T-helper 1 cell treated with Interleukin-12 subunit alpha and Interleukin-12 subunit beta and Interleukin-4 antibody, amounts not matched to agents 30 ng/mL and 1 ng/mL, for 36 hours (primary cell): ENCODE measurements at regions not wholly inside any gene's neighbourhood (a gene's known extent, or its start where the extent isn't known, plus 50 kb on each side); places are given as distances from the start of the nearest gene placed in this dataset.

ENCODE experiments used
- intact Hi-C: fragments of 100-400 bp; cut with micrococcal nuclease; formaldehyde crosslinking; loops from one replicate; pipeline ENCODE4 v1.15.1; 2024

DNA sequence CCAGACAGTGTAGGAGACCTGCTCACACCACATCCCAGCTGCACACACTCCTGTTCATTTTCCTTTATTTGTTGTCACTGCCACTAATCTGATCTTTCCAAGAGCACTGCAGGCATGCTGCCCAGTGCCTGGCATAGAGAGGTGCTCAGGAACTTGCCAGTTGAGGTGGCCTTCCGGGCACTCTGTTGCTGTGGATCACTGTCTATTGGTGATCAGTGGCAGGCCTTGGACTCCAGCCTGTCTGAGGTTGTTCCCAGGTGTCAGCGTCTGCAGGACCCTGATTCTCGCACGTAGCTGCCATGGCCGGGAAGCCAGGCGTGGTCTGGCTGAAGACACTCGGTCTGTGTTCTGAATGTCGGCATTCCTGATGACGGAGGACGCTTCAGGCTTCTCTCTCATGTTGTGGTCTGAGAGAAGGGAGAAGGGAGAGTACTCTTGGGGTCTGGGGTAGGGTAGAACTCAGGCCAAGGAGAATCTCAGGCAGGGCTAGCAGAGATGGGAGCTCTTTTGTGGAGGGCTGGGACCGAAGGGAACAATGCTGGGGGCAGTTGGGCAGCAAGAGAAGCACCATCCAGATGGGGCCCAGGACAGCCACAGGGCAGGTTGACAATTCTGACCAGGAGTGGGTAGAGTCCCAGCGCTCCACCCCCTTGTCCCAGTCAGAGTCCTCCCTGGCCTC, 240.9 kb downstream of the MYCN start:
- intact Hi-C loops: no loop called here

DNA sequence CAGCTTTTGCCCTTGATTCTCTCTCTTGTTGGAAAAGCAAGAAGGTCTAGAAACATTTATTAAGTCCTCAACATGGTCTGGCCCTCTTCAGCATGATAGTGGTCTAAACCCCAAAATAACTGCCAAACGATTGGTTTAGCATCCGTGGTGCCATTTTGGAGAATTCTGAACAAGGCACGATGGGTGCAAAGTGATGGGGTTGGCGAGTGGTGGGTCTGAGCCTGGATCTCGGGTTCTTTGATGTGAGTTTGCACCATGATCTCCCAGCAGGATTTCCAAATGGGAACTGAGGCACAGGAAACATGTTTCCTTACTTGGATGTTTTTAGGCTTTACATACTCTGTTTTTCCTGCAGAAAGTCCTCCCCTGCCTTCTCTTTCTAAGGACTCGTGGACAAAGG, 240.3 kb downstream of the MYCN start:
- intact Hi-C loops: no loop called here

DNA sequence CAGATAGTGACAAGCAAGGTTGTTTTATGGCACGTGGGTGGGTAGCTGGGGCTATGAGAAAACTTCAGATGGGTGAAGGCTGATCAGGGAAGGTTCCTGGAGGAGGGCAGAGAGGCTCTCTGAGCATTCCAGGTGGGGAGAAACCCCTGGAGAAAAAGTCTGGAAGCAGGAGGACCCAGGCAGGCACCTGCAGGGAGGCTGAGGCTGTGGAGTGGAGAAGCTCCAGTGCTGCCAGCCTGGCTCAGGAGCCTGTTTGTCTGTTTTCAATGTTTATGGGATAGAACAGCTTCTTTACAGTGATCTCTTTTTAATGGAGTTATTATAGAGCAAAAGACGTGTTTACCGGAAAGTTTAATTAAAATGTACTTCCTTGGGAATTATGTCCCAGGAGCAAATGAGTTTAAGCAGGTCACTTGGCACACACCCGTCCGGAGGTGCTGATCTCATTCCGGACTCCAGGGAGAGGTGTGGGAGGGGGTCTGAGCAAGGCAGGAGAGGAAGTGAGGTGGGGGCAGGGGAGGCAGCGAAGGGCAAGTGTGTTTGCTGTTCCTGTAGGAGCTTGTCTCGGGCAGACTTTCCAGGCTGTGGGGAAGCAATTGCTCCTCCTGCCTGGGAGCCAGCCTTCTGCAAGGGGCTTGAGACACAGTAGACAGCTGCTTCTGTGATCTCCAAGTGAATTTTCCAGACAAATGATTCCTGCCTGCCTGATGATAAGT, 239.5 kb downstream of the MYCN start:
- intact Hi-C loops: no loop called here

DNA sequence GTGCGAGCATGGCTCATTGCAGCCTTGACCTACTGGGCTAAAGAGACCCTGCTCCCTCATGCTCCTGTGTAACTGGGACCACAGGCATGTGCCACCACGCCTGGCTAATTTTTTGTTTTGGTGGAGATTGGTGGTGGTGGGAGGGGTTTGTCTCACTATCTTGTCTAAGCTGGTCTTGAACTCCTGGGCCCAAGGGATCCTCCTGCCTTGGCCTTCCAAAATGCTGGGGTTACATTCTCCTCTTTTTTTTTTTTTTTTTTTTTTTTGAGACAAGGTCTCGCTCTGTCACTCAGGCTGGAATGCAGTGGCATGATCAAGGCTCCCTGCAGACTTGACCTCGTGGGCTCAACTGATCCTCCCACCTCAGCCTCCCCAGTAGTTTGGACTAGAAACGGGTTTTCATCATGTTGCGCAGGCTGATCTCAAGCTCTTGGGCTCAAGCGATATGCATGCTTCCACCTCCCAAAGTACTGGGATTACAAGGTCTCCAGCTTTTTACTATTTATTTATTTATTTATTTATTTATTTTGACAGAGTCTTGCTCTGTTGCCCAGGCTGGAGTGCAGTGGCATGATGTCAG, 238.3 kb downstream of the MYCN start:
- intact Hi-C loops: no loop called here

DNA sequence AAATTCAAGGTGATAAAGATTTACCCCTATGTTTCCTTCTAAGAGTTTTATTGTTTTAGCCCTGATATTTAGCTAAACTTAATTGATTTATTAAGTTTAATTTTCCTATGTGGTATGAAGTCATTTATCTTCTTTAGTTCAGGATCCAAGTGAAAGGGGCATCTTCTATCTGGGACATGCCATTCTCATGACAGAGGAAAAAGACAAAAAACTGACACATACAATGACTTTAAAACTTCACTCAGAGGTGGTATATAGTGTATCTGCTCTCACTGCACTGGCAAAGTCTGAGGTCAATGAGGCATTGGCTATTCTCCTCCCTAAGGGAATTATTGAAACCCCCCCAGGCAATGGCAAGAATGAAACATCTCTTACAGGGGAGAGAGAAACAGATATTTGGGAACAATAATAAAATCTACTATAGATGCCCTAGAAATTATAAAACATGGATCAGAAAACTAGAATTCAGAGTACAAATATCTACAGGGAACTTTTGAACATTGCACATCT, 237.4 kb downstream of the MYCN start:
- intact Hi-C loops: no loop called here

DNA sequence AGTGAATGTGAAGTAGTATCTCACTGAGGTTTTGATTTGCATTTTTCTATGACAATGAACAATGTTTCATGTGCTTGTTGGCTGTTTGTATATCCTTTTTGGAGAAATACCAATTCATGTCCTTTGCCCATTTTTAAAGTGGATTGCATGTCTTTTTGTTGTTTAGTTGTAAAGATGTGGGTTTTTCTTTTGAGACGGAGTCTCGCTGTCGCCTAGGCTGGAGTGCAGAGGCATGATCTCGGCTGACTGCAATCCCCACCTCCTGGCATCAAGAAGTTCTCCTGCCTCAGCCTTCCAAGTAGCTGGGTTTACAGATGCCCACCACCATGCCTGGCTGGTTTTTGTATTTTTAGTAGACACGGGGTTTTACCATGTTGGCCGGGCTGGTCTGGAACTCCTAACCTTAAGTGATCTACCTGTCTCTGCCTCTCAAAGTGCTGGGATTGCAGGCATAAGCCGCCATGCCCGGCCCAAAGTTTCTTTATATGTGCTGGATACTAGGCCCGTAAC, 236.7 kb downstream of the MYCN start:
- intact Hi-C loops: no loop called here

DNA sequence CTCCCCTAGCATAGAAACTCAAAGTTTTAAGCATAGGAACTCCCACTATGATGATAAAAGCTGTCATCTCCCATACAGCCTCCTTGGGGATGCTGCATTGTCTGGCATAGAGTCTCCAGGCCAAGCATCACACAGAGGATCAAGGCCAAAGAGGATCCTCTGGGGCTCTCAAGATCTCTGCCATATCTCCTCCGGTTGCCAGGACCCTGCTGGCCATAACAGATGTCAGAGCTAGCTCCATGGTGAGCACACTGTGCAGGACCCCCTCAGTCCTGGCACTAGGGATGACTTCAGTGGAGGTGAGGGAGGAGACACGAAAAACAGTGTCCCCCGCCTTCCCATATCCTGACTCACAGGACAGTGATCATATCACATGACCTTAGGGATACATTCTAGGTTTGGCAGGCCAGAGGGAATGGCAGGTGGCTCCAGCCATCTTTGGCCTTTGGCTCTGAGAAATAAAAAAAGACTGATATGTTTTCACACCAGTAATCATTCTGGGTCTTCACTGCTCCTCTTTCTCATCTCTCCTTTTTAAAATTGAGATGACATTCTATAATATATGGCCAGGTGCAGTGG, 235.0 kb downstream of the MYCN start:
- intact Hi-C loops: no loop called here

DNA sequence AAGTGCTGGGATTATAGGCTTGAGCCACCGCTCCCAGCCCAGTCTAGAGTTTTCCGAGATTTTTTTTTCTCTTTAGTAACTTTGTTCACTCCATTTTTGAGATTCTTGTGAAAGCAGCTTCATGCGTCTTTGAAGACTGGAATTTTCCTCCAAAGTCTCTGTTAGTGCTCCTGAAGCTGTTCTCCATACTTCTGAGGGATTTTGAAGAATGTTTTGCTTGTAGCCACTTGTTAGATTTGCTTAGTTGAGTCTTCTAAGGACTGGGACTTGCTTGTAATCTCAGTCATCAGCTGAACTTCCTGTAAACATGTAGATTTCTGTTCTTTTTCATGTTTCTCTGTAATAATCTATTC, 234.3 kb downstream of the MYCN start:
- intact Hi-C loops: no loop called here

DNA sequence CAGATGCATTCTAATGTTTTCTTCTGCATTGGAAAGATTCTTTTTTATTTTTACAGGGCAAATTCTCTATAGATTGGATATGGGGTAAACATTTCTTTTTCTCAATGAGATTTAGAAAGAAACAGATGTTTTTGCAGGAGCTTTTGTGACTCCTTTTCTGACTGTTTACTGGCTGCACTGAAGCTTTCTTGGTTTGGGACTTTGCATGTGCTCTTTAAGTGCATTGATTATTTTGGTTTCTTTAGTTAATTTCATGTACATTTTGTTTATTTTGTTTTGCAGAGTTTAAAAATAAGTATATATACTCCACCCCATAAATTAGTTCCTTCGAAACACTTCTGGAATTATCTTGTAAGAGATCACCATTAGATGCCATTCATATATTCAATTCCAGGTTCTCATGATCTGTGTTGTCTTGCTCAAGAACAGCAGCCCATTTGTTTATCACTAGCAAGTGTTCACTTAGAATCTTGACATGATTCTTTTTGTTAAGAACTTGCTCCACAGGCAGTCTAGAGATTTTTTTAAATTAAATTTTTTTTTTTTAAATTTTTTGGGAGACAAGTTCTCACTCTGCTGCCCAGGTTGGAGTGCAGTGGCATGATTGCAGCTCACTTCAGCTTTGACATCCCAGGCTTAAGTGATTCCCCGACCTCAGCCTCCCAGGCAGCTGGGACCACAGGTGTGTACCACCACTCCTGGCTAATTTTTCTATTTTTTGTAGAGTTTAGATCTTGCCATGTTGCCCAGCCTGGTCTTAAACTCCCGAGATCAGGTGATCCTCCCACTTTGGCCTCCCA, 233.7 kb downstream of the MYCN start:
- intact Hi-C loops: no loop called here

DNA sequence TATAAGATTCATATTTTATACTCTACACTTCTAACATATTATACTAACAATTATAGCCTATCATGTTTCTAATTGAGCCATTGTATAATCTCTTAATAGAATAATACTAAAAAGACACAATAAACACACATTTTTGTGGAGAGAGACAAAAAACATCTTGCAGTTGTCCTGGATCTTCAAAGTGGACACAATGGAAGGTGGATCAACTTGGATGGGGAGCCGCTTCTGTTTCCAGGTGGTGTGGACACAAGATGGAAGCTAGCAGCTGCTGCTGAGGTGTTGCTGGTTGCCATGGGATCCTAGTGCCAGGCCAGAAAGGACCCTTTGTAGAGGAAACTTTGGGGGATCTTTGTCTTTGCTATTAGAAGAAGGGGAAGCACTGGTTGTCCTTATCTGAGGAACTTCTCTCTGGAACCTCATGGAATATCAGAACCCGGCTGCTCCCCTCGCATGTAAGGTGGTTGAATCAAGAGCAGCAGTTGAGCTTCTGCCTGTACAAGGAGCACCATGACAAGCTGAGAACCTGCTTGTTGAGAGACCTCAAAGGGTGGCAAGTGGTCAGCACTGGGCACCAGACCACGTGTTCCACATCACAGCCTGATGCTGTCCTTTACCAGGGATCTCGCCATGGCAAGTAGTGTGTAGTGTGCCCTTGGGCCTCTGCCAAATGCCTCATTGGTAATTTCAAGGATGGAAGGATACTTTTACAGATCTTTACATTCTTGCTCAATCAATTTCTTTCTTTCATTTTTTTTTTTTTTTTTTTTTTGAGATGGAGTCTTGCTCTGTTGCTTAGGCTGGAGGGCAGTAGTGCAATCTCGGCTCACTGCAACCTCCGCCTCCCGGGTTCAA, 232.2 kb downstream of the MYCN start:
- intact Hi-C loops: no loop called here

DNA sequence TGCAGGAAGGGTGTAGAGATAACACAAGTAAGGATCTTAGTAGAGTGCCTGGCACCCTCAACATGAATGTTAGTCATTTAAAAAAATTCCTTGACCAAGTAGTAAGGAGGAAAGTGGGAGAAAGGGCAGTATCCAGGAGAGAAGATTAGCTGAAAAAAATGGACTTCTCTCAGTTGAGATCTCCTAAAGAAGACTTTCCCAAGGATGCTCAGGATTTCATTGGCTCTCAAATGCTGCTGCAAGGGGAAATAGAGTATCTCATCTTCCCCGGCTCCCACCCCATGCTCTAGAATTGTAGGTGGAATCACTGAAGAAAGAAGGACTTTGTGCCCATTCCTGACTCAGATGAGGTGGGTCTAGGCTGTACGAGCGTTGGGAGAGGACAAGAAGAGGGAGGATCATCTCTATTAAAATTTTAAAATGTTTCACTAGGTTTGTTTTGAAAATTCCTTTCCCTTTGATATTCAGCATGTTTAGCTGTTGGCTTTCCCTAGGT, 231.1 kb downstream of the MYCN start:
- intact Hi-C loops: no loop called here

DNA sequence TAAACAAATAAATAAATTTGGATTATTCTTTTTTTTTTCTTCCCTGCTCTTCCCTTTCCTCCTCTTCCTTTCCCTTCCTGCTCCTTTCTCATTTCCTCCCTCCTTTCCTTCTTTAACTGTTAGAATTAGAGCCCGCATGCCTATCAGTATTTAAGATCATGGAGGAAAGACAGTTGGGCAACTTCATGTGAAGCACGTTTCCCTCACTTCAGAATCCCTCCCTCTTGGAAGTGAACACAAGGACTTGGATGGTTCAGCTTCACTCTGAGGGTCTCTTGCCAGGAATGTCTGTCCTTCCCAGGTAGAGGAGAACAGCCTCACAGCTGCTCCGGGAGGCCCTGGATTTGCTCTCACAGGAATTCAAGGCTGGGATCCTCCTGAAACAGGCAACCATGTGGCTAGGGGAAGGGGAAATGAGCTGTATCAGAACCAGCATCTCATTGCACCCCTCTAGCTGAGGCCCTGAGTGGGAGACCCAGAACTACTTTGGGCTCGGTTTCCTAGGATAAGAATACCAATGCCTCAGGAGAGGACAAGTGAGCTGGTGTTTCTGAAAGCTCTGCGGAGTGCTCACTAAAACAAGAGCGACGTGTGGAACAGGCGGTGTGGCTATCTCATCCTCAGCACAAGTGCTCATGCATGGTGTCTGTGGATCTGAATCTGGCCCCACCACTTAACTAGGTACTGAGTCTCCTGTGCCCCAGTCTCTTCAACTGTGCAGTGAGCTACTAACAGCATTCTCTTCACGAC, 230.5 kb downstream of the MYCN start:
- intact Hi-C loops: no loop called here

DNA sequence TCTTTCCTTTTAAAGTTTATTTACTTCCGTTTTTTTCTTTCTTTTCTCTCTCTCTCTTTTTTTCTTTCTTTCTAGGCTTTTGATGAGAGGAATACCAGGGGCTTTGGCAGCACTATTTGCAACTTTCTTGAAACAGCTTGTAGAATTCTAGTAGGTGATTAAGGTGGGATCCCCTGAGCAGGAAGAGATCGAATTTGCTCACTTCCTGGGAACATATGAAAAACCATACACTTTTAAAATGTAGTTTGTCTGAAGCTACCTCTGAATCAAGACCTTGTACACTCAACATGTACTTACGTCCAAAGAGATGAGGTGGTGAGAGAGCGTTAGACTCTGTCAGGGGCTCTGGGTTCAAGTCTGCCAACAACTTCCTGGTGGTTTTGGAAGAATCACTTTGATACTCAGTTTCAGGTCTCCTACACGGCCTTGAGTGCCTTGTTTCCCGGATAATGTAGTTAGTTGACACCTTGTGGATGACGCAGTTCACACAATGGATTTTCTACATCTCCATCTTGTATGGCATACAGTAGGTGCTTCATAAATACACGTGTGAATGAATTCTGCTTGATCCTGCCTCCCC, 229.1 kb downstream of the MYCN start:
- intact Hi-C loops: no loop called here

DNA sequence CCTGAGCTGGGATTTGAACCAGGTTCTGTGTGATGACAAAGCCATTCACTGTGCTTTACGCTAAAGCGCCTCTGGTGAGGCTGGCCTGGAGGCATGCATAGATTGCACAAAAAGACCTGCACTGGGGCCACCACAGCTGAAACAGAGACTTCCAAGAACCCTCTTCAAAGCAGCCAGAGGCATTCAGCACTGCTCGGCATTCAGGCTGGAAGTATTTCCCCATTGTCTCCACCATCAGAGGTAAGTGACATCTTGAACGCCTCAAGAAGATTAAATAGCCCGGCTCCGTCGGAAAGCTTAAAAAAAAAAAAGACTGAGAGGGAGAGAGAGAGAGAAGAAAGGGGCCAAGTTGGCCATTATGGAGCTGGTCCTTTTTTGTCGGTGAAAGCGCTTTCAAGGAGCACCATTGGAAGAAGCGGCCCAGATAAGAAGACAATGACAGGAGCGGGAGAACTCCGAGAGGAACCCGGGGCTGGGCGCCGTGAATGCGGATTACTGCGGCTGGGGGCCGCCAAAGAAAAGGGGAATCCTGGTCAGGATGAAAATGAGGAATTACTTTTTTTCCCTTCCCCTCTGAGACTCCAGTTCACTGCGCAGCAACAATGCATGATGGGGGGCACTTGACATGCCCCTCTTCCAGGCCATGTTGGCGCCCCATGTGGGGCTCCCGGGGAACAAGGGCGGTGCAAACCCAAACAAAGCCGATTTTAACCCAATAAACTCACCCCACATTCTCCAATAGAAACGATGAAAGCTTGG, 228.3 kb downstream of the MYCN start:
- intact Hi-C loops: no loop called here

DNA sequence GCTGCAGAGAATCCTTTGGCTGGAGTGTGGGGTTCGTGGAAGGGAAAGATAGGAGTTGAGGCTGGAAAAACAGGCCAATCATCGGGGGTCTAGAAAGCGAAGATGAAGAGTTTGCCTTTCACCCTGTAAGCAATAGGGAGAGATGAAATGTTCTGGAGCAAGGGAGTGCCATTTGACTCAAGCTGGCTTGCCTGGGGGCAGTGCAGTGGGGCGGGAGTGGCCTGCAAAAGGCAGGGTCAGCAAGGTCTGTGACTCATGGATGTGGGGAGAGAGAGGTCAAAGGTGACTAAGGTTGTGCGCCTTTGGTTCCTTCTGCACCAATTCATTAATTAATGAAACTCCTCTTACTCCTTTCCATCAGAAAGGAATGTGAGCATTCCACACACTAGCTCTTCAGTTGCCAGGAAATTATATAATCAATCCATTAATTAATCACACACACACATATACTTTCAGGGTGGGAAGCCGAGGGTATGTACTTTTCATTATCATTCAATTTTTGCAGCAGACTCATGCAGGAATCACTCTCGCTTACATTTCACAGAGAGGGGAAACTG, 227.6 kb downstream of the MYCN start:
- intact Hi-C loops: no loop called here

DNA sequence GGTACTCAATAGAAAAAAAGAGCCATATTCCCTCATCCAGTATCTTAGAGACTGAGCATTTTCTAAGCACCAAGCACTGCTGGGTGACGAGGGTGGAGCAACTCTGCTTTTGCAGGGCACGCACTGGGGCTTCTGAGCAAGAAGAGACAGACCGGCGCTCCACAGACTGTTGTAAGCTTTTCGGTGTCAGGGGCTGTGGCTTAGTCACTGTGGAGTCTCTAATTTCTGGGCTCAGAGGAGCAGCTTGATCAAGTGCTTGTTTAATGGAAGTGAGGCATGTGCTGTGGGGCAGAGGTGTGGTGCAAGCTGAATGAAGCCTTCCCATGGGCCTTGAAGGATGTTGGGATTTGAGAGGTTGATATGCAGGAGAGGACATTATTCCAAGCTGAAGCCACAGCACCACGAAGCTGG, 227.1 kb downstream of the MYCN start:
- intact Hi-C loops: no loop called here

DNA sequence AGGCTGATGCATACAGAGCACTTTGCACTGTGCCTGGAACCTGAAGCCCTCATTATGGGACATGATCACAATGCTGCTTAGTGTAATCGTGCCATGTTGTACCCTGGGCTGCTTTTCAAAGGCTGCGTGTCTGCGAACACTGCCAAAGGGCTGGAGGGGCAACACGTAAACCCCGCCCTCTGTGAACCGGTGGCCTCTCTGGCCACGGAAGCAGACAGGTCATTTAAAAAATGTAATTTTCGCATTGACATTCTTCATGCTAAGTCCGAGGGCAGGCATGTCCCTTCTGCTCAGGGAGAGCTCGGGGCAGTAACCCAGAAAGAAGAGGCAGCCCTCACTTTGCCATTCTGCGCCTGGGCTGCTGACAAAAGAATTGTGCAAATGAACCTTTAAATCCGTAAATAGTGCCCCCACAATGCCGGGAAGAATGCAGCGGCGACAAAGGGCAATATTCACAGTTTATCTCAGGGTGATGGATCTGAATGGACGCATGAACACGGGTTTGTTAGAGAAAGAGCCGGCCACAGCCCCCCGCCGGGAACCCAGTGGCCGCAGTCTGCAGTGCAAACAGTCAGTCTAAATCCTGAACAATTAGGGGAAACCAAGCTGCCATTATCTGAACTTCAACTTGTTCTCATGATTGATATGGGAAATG, 226.1 kb downstream of the MYCN start:
- intact Hi-C loops: no loop called here
